Liver (tissue), 8 donors: ENCODE measurements at regions not wholly inside any gene's neighbourhood (a gene's known extent, or its start where the extent isn't known, plus 50 kb on each side); places are given as distances from the start of the nearest gene placed in this dataset.
"Not testable (repeated sequence)": the region's sequence is repeated elsewhere in the genome, so short reads cannot be mapped to it uniquely, and the experiment has no call there.

ENCODE experiments used
- DNase-seq: peaks from one replicate; pipeline ENCODE4 v3.0.0-alpha.2; 2017; ENCODE audit warnings: low spot score
- H3K27ac ChIP-seq, 2 donors: one replicate each; pipeline ENCODE4 v1.7.0; 2013; ENCODE audit warnings: inconsistent platforms in 2 of 2, low read length in 2 of 2, control low read depth in 1 of 2, low read depth in 1 of 2, mild to moderate bottlenecking in 1 of 2
- H3K27me3 ChIP-seq, 4 donors: one replicate each; pipeline versions ENCODE4 v1.6.1 to v1.7.0; 2013; ENCODE audit warnings: low read length in 3 of 4, inconsistent platforms in 1 of 4, mild to moderate bottlenecking in 1 of 4, moderate library complexity in 1 of 4; ENCODE audit not compliant: control insufficient read depth in 4 of 4, insufficient read depth in 4 of 4
- H3K36me3 ChIP-seq, 4 donors: one replicate each; pipeline versions ENCODE4 v1.6.1 to v1.7.0; 2013; ENCODE audit warnings: low read length in 3 of 4, mild to moderate bottlenecking in 3 of 4, low read depth in 1 of 4, moderate library complexity in 1 of 4; ENCODE audit not compliant: control insufficient read depth in 4 of 4, insufficient read depth in 3 of 4
- H3K4me1 ChIP-seq, 4 donors: one replicate each; pipeline versions ENCODE4 v1.6.1 to v1.7.0; 2013; ENCODE audit warnings: low read length in 3 of 4, mild to moderate bottlenecking in 3 of 4, moderate library complexity in 1 of 4; ENCODE audit not compliant: control insufficient read depth in 4 of 4, insufficient read depth in 4 of 4
- H3K4me3 ChIP-seq, 3 donors: one replicate each; pipeline versions ENCODE4 v1.6.1 to v1.7.0; 2013; ENCODE audit warnings: low read length in 3 of 3, control low read depth in 1 of 3, low read depth in 1 of 3, mild to moderate bottlenecking in 1 of 3
- H3K9ac ChIP-seq, 2 donors: one replicate each; pipeline ENCODE4 v1.7.0; 2013; ENCODE audit warnings: low read length in 2 of 2, mild to moderate bottlenecking in 2 of 2, moderate library complexity in 2 of 2, control low read depth in 1 of 2, low read depth in 1 of 2
- H3K9me3 ChIP-seq, 4 donors: one replicate each; pipeline versions ENCODE4 v1.6.1 to v1.7.0; 2013; ENCODE audit warnings: low read length in 3 of 4; ENCODE audit not compliant: control insufficient read depth in 4 of 4
- EGR1 ChIP-seq, 2 donors: IDR thresholded peaks; 2 replicates each; pipeline ENCODE4 v1.6.1; 2016 to 2018; ENCODE audit warnings: antibody characterized with exemption in 2 of 2, low read depth in 2 of 2
- FOXA1 ChIP-seq: IDR thresholded peaks from 2 replicates; pipeline ENCODE4 v1.6.1; 2016; ENCODE audit warnings: antibody characterized with exemption
- FOXA2 ChIP-seq: IDR thresholded peaks from 2 replicates; pipeline ENCODE4 v1.6.1; 2016; ENCODE audit warnings: antibody characterized with exemption
- GABPA ChIP-seq, 2 donors: IDR thresholded peaks in 1 of 2; conservative IDR thresholded peaks in 1 of 2; 2 replicates each; pipeline ENCODE4 v1.6.1; 2016; ENCODE audit warnings: antibody characterized with exemption in 2 of 2, mild to moderate bottlenecking in 1 of 2, moderate library complexity in 1 of 2
- HNF4A ChIP-seq, 2 donors: conservative IDR thresholded peaks; 2 replicates each; pipeline ENCODE4 v1.6.1; 2016; ENCODE audit warnings: antibody characterized with exemption in 2 of 2, mild to moderate bottlenecking in 2 of 2
- HNF4G ChIP-seq: IDR thresholded peaks from 2 replicates; pipeline ENCODE4 v1.6.1; 2016; ENCODE audit warnings: antibody characterized with exemption
- JUND ChIP-seq, 2 donors: IDR thresholded peaks; 2 replicates each; pipeline ENCODE4 v1.6.1; 2016; ENCODE audit warnings: antibody characterized with exemption in 2 of 2
- RAD21 ChIP-seq, 2 donors: IDR thresholded peaks; 2 replicates each; pipeline ENCODE4 v1.6.1; 2016; ENCODE audit warnings: antibody characterized with exemption in 2 of 2, mild to moderate bottlenecking in 2 of 2
- RXRA ChIP-seq, 2 donors: IDR thresholded peaks; 2 replicates each; pipeline ENCODE4 v1.6.1; 2017 to 2018; ENCODE audit warnings: antibody characterized with exemption in 2 of 2, mild to moderate bottlenecking in 1 of 2
- SP1 ChIP-seq: IDR thresholded peaks from 2 replicates; pipeline ENCODE4 v1.6.1; 2018; ENCODE audit warnings: antibody characterized with exemption, mild to moderate bottlenecking
- TAF1 ChIP-seq: conservative IDR thresholded peaks from 2 replicates; pipeline ENCODE4 v1.6.1; 2016; ENCODE audit warnings: antibody characterized with exemption, mild to moderate bottlenecking
- YY1 ChIP-seq: IDR thresholded peaks from 2 replicates; pipeline ENCODE4 v1.6.1; 2016; ENCODE audit warnings: antibody characterized with exemption, mild to moderate bottlenecking
- WGBS: extraction: QIAGEN DNeasy Blood & Tissue Kit; methylation state at CpG from one replicate; pipeline ENCODE4 v1.1.7; 2013; 5-methylcytosine and 5-hydroxymethylcytosine counted together
- TF ChIP-seq, protein P1 (sequence below): IDR thresholded peaks from 2 replicates; pipeline ENCODE4 v1.6.1; 2016; ENCODE audit warnings: antibody characterized with exemption
- TF ChIP-seq, protein P2 (sequence below): fragments of 150-350 bp; IDR thresholded peaks from 2 replicates; pipeline ENCODE4 v1.5.1; 2017; ENCODE audit warnings: improper control_type of control experiment, low read depth, low read length; ENCODE audit not compliant: missing input control
- TF ChIP-seq, protein P3 (sequence below): IDR thresholded peaks from 2 replicates; pipeline ENCODE4 v1.6.1; 2016; ENCODE audit warnings: antibody characterized with exemption
- TF ChIP-seq, protein P4 (sequence below): IDR thresholded peaks from 2 replicates; pipeline ENCODE4 v1.6.1; 2016; ENCODE audit warnings: antibody characterized with exemption, mild to moderate bottlenecking
- donor health status: healthy.
- donor health status: healthy.
- donor health status: healthy.
- donor health status: healthy.
- donor health status: healthy.

DNA sequence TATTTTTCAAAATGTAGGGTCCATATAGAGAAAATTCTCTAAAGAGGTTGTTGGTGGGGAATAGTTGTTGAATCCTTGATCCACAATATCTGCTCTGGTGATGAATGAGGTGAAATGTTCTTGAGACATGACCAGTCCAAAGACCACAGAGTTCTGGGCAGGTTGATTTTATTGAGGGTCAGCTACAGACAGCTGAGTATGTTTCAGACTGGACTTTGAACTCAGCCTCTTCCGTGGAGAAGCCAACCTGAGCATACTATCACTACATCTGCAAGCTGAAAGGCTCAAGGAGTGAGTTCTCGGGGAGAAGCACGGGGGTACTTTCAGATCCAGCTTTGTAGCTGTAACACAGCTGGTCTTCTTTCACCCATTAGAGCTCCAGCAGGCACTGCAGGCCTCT is 168.4 kb upstream of the NPY2R start (continued):
- TF ChIP-seq, protein P1, sequence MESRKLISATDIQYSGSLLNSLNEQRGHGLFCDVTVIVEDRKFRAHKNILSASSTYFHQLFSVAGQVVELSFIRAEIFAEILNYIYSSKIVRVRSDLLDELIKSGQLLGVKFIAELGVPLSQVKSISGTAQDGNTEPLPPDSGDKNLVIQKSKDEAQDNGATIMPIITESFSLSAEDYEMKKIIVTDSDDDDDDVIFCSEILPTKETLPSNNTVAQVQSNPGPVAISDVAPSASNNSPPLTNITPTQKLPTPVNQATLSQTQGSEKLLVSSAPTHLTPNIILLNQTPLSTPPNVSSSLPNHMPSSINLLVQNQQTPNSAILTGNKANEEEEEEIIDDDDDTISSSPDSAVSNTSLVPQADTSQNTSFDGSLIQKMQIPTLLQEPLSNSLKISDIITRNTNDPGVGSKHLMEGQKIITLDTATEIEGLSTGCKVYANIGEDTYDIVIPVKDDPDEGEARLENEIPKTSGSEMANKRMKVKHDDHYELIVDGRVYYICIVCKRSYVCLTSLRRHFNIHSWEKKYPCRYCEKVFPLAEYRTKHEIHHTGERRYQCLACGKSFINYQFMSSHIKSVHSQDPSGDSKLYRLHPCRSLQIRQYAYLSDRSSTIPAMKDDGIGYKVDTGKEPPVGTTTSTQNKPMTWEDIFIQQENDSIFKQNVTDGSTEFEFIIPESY = no peak
- no peak for TF ChIP-seq HNF4A (conservative IDR thresholded peaks at IDR 0.05)
- TF ChIP-seq, protein P2, sequence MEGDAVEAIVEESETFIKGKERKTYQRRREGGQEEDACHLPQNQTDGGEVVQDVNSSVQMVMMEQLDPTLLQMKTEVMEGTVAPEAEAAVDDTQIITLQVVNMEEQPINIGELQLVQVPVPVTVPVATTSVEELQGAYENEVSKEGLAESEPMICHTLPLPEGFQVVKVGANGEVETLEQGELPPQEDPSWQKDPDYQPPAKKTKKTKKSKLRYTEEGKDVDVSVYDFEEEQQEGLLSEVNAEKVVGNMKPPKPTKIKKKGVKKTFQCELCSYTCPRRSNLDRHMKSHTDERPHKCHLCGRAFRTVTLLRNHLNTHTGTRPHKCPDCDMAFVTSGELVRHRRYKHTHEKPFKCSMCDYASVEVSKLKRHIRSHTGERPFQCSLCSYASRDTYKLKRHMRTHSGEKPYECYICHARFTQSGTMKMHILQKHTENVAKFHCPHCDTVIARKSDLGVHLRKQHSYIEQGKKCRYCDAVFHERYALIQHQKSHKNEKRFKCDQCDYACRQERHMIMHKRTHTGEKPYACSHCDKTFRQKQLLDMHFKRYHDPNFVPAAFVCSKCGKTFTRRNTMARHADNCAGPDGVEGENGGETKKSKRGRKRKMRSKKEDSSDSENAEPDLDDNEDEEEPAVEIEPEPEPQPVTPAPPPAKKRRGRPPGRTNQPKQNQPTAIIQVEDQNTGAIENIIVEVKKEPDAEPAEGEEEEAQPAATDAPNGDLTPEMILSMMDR = no peak

DNA sequence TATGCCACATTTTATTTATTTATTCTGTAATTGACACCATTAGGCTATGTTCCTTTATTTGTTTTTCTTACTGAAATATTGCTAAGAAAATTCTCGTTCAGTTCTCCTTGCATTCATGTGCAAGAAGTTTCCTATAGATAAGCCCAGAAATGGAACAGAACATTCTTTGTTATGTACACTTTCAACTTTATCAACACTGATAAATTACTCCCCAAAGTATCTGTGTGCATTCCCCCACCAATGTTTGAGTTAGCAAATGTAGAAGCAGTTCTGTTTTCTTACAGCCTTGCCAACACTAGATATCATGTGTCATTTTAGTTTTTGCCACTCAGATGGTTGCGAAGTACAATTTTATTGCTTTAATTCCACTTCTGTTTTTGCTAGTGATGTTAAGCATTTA is 166.4 kb upstream of the NPY2R start:
- 55% methylated on average over 2 of the region's 2 CpGs for WGBS
- no peak for TF ChIP-seq TAF1
- TF ChIP-seq, protein P1 = no peak
- TF ChIP-seq SP1 = no peak
- TF ChIP-seq, protein P2 = no peak
- TF ChIP-seq EGR1 (IDR thresholded peaks at IDR 0.05; ENCODE audit: low read depth in 2 of 2) = no peak
- TF ChIP-seq, protein P3, sequence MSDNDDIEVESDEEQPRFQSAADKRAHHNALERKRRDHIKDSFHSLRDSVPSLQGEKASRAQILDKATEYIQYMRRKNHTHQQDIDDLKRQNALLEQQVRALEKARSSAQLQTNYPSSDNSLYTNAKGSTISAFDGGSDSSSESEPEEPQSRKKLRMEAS = no peak
- no peak for TF ChIP-seq HNF4A (conservative IDR thresholded peaks at IDR 0.05)
- TF ChIP-seq FOXA2 = no peak
- no peak for TF ChIP-seq JUND (IDR thresholded peaks at IDR 0.05)
- no peak for TF ChIP-seq RAD21 (IDR thresholded peaks at IDR 0.05)
- no peak for TF ChIP-seq GABPA (IDR thresholded peaks at IDR 0.05 in 1 of 2, conservative IDR thresholded peaks at IDR 0.05 in 1 of 2)
- TF ChIP-seq HNF4G = no peak
- no peak for TF ChIP-seq RXRA (IDR thresholded peaks at IDR 0.05)
- no peak for TF ChIP-seq YY1
- TF ChIP-seq, protein P4, sequence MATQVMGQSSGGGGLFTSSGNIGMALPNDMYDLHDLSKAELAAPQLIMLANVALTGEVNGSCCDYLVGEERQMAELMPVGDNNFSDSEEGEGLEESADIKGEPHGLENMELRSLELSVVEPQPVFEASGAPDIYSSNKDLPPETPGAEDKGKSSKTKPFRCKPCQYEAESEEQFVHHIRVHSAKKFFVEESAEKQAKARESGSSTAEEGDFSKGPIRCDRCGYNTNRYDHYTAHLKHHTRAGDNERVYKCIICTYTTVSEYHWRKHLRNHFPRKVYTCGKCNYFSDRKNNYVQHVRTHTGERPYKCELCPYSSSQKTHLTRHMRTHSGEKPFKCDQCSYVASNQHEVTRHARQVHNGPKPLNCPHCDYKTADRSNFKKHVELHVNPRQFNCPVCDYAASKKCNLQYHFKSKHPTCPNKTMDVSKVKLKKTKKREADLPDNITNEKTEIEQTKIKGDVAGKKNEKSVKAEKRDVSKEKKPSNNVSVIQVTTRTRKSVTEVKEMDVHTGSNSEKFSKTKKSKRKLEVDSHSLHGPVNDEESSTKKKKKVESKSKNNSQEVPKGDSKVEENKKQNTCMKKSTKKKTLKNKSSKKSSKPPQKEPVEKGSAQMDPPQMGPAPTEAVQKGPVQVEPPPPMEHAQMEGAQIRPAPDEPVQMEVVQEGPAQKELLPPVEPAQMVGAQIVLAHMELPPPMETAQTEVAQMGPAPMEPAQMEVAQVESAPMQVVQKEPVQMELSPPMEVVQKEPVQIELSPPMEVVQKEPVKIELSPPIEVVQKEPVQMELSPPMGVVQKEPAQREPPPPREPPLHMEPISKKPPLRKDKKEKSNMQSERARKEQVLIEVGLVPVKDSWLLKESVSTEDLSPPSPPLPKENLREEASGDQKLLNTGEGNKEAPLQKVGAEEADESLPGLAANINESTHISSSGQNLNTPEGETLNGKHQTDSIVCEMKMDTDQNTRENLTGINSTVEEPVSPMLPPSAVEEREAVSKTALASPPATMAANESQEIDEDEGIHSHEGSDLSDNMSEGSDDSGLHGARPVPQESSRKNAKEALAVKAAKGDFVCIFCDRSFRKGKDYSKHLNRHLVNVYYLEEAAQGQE = no peak
- TF ChIP-seq FOXA1 = no peak
- H3K27ac ChIP-seq = no peak overlapping the region
- no peak overlapping the region for H3K4me3 ChIP-seq
- DNase-seq = no peak
- H3K36me3 ChIP-seq = no peaks in the 10 kb centered on the region
- H3K4me1 ChIP-seq = no peaks in the 10 kb centered on the region
- no peak overlapping the region for H3K9ac ChIP-seq
- no peaks in the 10 kb centered on the region for H3K27me3 ChIP-seq
- H3K9me3 ChIP-seq = peaks cover 0 to under 1% (median 0%) of the 10 kb centered on the region in 4 donors

DNA sequence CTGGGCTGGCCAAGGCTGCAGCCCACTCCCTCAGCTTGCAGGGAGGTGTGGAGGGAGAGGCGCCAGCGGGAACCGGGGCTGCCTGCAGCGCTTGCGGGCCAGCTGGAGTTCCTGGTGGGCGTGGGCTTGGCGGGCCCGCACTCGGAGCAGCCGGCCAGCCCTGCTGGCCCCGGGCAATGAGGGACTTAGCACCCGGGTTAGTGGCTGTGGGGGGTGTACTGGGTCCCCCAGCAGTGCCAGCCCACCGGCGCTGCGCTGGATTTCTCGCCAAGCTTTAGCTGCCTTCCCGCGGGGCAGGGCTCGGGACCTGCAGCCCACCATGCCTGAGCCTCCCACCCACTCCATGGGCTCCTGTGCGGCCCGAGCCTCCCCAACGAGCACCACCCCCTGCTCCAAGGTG is 164.2 kb upstream of the NPY2R start:
- not testable (repeated sequence) for H3K27ac ChIP-seq, H3K27me3 ChIP-seq, DNase-seq, H3K4me3 ChIP-seq, H3K36me3 ChIP-seq, H3K9ac ChIP-seq, H3K4me1 ChIP-seq
- WGBS = 91% methylated on average over 22 of the region's 22 CpGs
- peaks cover 4 to 12% (median 5%) of the 10 kb centered on the region in 4 donors for H3K9me3 ChIP-seq
